ENCODE measurements at regions not wholly inside any gene's neighbourhood (a gene's known extent, or its start where the extent isn't known, plus 50 kb on each side); places are given as distances from the start of the nearest gene placed in this dataset.

DNA sequence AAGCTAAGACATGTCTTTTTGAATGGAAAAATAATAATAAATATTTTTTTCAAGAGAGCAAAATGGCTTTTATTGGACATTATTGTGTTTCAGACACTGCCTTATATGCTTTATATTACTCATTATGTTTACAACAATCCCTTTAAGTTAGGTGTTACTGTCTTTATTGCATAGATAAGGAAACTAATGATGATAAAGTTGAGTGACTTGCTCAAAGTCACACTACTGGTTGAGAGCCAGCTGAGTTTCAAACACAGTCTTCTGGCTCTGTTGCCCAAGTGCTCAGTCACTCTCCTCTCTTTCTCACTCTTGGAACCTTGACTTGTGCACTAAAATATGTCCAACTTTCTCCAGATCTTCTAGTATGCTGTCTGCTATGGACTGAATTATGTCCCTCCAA is 71.5 kb upstream of the SLC39A8 start:
- no peak overlapping the region for H3K9ac ChIP-seq (ENCODE audit: low read length)
- no peak overlapping the region for H3K4me3 ChIP-seq (ENCODE audit: low read length)
- no peaks in the 10 kb centered on the region for H3K79me2 ChIP-seq (ENCODE audit: low read length)
- H3K36me3 ChIP-seq (replicated peaks; ENCODE audit: low read depth, low read length): no peaks in the 10 kb centered on the region
- H3K27ac ChIP-seq (ENCODE audit: low read length): no peak overlapping the region
- H3K27me3 ChIP-seq (ENCODE audit: low read depth, low read length): no peaks in the 10 kb centered on the region
- H3K9me3 ChIP-seq (ENCODE audit: insufficient read depth, low read length): no peaks in the 10 kb centered on the region
- H3K4me2 ChIP-seq (ENCODE audit: low read length): no peak overlapping the region
- no peak overlapping the region for H2AFZ ChIP-seq (ENCODE audit: low read depth, low read length)
- H4K20me1 ChIP-seq (ENCODE audit: insufficient read depth, low read length): no peaks in the 10 kb centered on the region
- H3K4me1 ChIP-seq (ENCODE audit: low read length): no peaks in the 10 kb centered on the region
- no peak for TF ChIP-seq EZH2phosphoT487 (IDR thresholded peaks at IDR 0.05; ENCODE audit: low read depth)
- TF ChIP-seq, protein P1, sequence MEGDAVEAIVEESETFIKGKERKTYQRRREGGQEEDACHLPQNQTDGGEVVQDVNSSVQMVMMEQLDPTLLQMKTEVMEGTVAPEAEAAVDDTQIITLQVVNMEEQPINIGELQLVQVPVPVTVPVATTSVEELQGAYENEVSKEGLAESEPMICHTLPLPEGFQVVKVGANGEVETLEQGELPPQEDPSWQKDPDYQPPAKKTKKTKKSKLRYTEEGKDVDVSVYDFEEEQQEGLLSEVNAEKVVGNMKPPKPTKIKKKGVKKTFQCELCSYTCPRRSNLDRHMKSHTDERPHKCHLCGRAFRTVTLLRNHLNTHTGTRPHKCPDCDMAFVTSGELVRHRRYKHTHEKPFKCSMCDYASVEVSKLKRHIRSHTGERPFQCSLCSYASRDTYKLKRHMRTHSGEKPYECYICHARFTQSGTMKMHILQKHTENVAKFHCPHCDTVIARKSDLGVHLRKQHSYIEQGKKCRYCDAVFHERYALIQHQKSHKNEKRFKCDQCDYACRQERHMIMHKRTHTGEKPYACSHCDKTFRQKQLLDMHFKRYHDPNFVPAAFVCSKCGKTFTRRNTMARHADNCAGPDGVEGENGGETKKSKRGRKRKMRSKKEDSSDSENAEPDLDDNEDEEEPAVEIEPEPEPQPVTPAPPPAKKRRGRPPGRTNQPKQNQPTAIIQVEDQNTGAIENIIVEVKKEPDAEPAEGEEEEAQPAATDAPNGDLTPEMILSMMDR (IDR thresholded peaks at IDR 0.05; ENCODE audit: low read depth, low read length): no peak

DNA sequence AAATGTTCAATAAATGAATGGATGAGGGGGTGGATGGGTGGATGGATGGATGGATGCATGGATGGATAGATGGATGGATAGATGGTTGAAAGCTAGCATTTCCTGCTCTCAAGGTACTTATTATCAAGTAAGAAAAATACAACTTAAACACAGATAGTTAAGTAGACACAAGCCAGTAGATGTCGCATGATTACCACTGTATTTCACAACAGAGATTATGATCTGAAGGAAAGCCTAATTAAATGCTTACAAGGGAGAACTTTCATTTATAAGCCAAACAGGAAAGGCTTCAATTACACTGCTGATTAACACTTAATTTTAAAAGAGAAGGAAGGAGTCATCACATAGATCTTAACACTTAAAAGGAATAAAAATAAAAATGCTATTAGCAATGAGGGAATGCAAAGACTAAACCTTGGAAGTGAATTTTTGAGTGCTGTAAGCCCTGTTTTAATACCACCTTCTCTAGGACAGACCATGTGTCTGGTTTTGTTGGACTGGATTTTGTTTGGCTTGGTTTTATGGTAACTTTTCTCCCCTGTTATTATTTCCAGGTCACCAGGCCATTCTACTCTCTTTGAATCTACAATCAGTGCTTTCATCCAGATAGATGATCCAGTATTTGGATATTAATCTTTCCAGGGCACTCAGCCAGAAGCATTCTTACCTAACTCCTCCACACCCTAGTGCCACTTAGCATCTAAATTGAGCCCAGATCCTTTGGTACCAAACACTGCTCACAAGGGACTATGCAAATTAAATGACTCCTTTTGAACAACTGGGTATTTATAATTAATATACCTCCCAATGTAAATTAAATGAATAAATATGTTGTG is 75.5 kb upstream of the SLC39A8 start:
- Histone ChIP-seq H3K4me3 (ENCODE audit: low read length) (no peak overlapping the region), H3K79me2 (ENCODE audit: low read length) (no peaks in the 10 kb centered on the region), H3K36me3 (replicated peaks; ENCODE audit: low read depth, low read length) (no peaks in the 10 kb centered on the region), H4K20me1 (ENCODE audit: insufficient read depth, low read length) (no peaks in the 10 kb centered on the region), H3K27ac (ENCODE audit: low read length) (no peak overlapping the region), H3K4me1 (ENCODE audit: low read length) (no peaks in the 10 kb centered on the region), H3K27me3 (ENCODE audit: low read depth, low read length) (no peaks in the 10 kb centered on the region), H3K4me2 (ENCODE audit: low read length) (no peak overlapping the region), H3K9ac (ENCODE audit: low read length) (no peak overlapping the region), H3K9me3 (ENCODE audit: insufficient read depth, low read length) (no peaks in the 10 kb centered on the region), H2AFZ (ENCODE audit: low read depth, low read length) (no peak overlapping the region)
- TF ChIP-seq, protein P1 (IDR thresholded peaks at IDR 0.05; ENCODE audit: low read depth, low read length): peak; percentile 28
- 0 out of 2 replicates have a peak, but pooled peaks have one; percentile 21 for TF ChIP-seq EZH2phosphoT487 (IDR thresholded peaks at IDR 0.05; ENCODE audit: low read depth)

GRCh38 chr4:102422843-102423242 is 77.6 kb upstream of the SLC39A8 start:
- Histone ChIP-seq H3K9me3 (ENCODE audit: insufficient read depth, low read length) (no peaks in the 10 kb centered on the region), H3K9ac (ENCODE audit: low read length) (no peak overlapping the region), H3K27me3 (ENCODE audit: low read depth, low read length) (no peaks in the 10 kb centered on the region), H3K79me2 (ENCODE audit: low read length) (no peaks in the 10 kb centered on the region), H3K4me3 (ENCODE audit: low read length) (no peak overlapping the region), H3K36me3 (replicated peaks; ENCODE audit: low read depth, low read length) (no peaks in the 10 kb centered on the region), H3K27ac (ENCODE audit: low read length) (no peak overlapping the region), H3K4me2 (ENCODE audit: low read length) (no peak overlapping the region), H4K20me1 (ENCODE audit: insufficient read depth, low read length) (no peaks in the 10 kb centered on the region), H3K4me1 (ENCODE audit: low read length) (no peaks in the 10 kb centered on the region), H2AFZ (ENCODE audit: low read depth, low read length) (no peak overlapping the region)
- no peak for TF ChIP-seq EZH2phosphoT487 (IDR thresholded peaks at IDR 0.05; ENCODE audit: low read depth)
- TF ChIP-seq, protein P1 (IDR thresholded peaks at IDR 0.05; ENCODE audit: low read depth, low read length): no peak

GRCh38 chr4:102423375-102423774 is 77.8 kb upstream of the NFKB1 start:
- no peak overlapping the region for H3K4me3 ChIP-seq (ENCODE audit: low read length)
- H3K27me3 ChIP-seq (ENCODE audit: low read depth, low read length): no peaks in the 10 kb centered on the region
- H4K20me1 ChIP-seq (ENCODE audit: insufficient read depth, low read length): no peaks in the 10 kb centered on the region
- H3K9me3 ChIP-seq (ENCODE audit: insufficient read depth, low read length): no peaks in the 10 kb centered on the region
- no peaks in the 10 kb centered on the region for H3K79me2 ChIP-seq (ENCODE audit: low read length)
- H3K36me3 ChIP-seq (replicated peaks; ENCODE audit: low read depth, low read length): no peaks in the 10 kb centered on the region
- TF ChIP-seq EZH2phosphoT487 (IDR thresholded peaks at IDR 0.05; ENCODE audit: low read depth): no peak
- TF ChIP-seq, protein P1 (IDR thresholded peaks at IDR 0.05; ENCODE audit: low read depth, low read length): no peak
- no peak overlapping the region for H3K9ac ChIP-seq (ENCODE audit: low read length)
- H3K27ac ChIP-seq (ENCODE audit: low read length): no peak overlapping the region
- H3K4me2 ChIP-seq (ENCODE audit: low read length): no peak overlapping the region
- H3K4me1 ChIP-seq (ENCODE audit: low read length): no peaks in the 10 kb centered on the region
- no peak overlapping the region for H2AFZ ChIP-seq (ENCODE audit: low read depth, low read length)

Data from OCI-LY3 (cell line).